Activated CD4-positive, alpha-beta memory T cell treated with anti-CD3 and anti-CD28 coated beads for 36 hours (primary cell): ENCODE measurements at regions not wholly inside any gene's neighbourhood (a gene's known extent, or its start where the extent isn't known, plus 50 kb on each side); places are given as distances from the start of the nearest gene placed in this dataset.

ENCODE experiments used
- CTCF ChIA-PET: fragments of 350-600 bp; sonication (Branson Sonifier 250); formaldehyde crosslinking; loops from one replicate; lab custom pipeline; 2021; ENCODE audit warnings: antibody characterized with exemption, inconsistent platforms; lab: Charles Lee
- POLR2A ChIA-PET: fragments of 350-600 bp; sonication (Branson Sonifier 250); formaldehyde crosslinking; loops from one replicate; lab custom pipeline; 2021; ENCODE audit warnings: antibody characterized with exemption; lab: Charles Lee
- DNase-seq: peaks from one replicate; pipeline ENCODE4 v3.0.0-alpha.2; 2020
- H3K27ac Mint-ChIP-seq: one replicate; pipeline ENCODE4 v1.8.0; 2021; ENCODE audit warnings: mixed read lengths
- H3K27me3 Mint-ChIP-seq: one replicate; pipeline ENCODE4 v1.8.0; 2021; ENCODE audit warnings: mixed read lengths
- H3K36me3 Mint-ChIP-seq: one replicate; pipeline ENCODE4 v1.8.0; 2021; ENCODE audit warnings: mixed read lengths
- H3K4me1 Mint-ChIP-seq: one replicate; pipeline ENCODE4 v1.8.0; 2021; ENCODE audit warnings: low read depth, mixed read lengths
- H3K4me3 Mint-ChIP-seq: one replicate; pipeline ENCODE4 v1.8.0; 2021; ENCODE audit warnings: mild to moderate bottlenecking, mixed read lengths
- H3K9me3 Mint-ChIP-seq: one replicate; pipeline ENCODE4 v1.8.0; 2021; ENCODE audit warnings: mixed read lengths
- intact Hi-C: fragments of 100-400 bp; cut with micrococcal nuclease; formaldehyde crosslinking; loops from one replicate; pipeline ENCODE4 v1.15.1; 2023

- Mint-ChIP-seq H3K4me3 (no peak overlapping the region), H3K27me3 (peaks cover 3% of the 10 kb centered on the region), H3K4me1 (no peaks in the 10 kb centered on the region), H3K27ac (no peak overlapping the region), H3K9me3 (peaks cover 4% of the 10 kb centered on the region), H3K36me3 (no peaks in the 10 kb centered on the region)
- CTCF ChIA-PET = no interaction called here
- no peak for DNase-seq
- POLR2A ChIA-PET = no interaction called here
- intact Hi-C loops = no loop called here
Measured at GRCh38 chr7:156031679-156032478, 219.6 kb upstream of the SHH start.

DNA sequence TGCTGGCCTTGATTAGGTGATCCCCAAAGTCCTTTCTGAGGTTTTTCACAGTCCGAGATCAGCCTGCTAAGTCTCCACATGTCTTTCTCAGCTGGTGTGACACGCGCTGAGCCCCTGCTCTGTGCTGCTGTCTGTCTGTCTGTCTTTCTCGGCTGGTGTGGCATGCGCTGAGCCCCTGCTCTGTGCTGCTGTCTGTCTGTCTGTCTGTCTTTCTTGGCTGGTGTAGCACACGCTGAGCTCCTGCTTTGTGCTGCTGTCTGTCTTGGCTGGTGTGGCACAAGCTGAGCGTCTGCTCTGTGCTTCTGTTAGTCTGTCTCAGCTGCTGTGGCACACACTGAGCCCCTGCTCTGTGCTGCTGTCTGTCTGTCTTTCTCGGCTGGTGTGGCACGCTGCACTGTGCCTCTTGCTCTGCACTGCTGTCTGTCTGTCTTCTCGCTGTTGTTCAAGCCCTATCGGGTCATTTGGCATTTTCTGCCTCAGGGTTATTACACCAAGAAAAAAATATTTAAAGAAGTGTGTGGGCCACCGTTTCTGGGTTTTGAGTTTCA is 217.3 kb upstream of the SHH start:
- DNase-seq = no peak
- CTCF ChIA-PET = no interaction called here
- Mint-ChIP-seq H3K27me3 (peaks cover 3% of the 10 kb centered on the region), H3K4me3 (no peak overlapping the region), H3K9me3 (peaks cover 4% of the 10 kb centered on the region), H3K27ac (no peak overlapping the region), H3K4me1 (no peaks in the 10 kb centered on the region), H3K36me3 (no peaks in the 10 kb centered on the region)
- intact Hi-C loops = no loop called here
- POLR2A ChIA-PET = no interaction called here

- Mint-ChIP-seq H3K27me3 (peaks cover 3% of the 10 kb centered on the region), H3K36me3 (no peaks in the 10 kb centered on the region), H3K9me3 (peaks cover 4% of the 10 kb centered on the region), H3K4me1 (no peaks in the 10 kb centered on the region), H3K4me3 (no peak overlapping the region), H3K27ac (no peak overlapping the region)
- intact Hi-C loops = no loop called here
- DNase-seq = no peak
- POLR2A ChIA-PET = no interaction called here
- CTCF ChIA-PET = no interaction called here
Measured at GRCh38 chr7:156028521-156028920, 216.3 kb upstream of the SHH start.

DNA sequence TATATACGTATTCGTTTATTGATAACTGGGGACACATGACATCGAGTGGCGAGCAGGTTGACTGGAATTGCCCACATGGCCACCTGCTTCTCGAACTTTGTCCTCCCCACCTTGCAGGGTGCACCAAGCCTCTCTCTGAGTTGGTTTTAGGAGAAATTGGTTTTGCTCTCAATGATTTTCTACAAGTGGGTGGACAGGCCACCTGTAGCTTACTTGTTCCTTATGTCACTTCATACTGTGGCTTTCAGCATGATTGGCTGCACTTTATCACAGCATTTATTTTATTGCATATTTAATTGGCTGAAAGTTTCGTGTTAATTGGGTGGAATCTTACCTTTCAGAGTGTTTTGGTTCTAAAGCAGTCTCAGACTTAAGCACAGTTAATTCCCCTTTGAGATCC is 215.6 kb upstream of the SHH start:
- Mint-ChIP-seq H3K4me1 (no peaks in the 10 kb centered on the region), H3K27ac (no peak overlapping the region), H3K36me3 (no peaks in the 10 kb centered on the region), H3K4me3 (no peak overlapping the region), H3K27me3 (peaks cover 3% of the 10 kb centered on the region), H3K9me3 (peaks cover under 1% of the 10 kb centered on the region)
- DNase-seq = no peak
- ChIA-PET POLR2A (no interaction called here), CTCF (no interaction called here)
- intact Hi-C loops = no loop called here

- Mint-ChIP-seq H3K9me3 (no peaks in the 10 kb centered on the region), H3K27ac (no peak overlapping the region), H3K4me3 (no peak overlapping the region), H3K4me1 (no peaks in the 10 kb centered on the region), H3K27me3 (peaks cover 3% of the 10 kb centered on the region), H3K36me3 (no peaks in the 10 kb centered on the region)
- no peak for DNase-seq
- ChIA-PET CTCF (no interaction called here), POLR2A (no interaction called here)
- intact Hi-C loops = no loop called here
Measured at GRCh38 chr7:156026603-156027002, 214.3 kb upstream of the SHH start.

- ChIA-PET POLR2A (no interaction called here), CTCF (no interaction called here)
- Mint-ChIP-seq H3K27me3 (peaks cover 3% of the 10 kb centered on the region), H3K4me1 (no peaks in the 10 kb centered on the region), H3K9me3 (no peaks in the 10 kb centered on the region), H3K4me3 (no peak overlapping the region), H3K27ac (no peak overlapping the region), H3K36me3 (no peaks in the 10 kb centered on the region)
- intact Hi-C loops = no loop called here
- no peak for DNase-seq
Measured at GRCh38 chr7:156026076-156026600, 213.9 kb upstream of the SHH start.

DNA sequence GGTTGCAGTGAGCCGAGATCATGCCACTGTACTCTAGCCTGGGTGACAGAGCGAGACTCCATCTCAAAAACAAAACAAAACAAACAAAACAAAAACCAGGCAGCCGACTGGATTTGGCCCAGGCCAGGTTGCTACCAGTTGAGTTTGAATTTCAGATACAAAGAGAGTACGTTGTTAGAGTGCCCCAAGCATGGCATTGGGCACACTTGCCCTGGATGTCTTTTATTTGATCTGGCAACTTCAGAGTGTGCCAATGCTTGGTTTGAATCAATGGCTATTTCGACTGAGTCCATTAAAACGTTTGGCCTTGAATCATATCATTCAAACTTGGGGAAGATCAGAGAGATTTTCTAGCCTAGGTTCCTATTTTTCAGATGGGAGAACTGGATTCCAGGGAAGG is 213.4 kb upstream of the SHH start:
- H3K4me3 Mint-ChIP-seq = no peak overlapping the region
- no peaks in the 10 kb centered on the region for H3K9me3 Mint-ChIP-seq
- intact Hi-C loops = no loop called here
- H3K27me3 Mint-ChIP-seq = peaks cover 3% of the 10 kb centered on the region
- no peaks in the 10 kb centered on the region for H3K36me3 Mint-ChIP-seq
- ChIA-PET POLR2A (no interaction called here), CTCF (no interaction called here)
- no peak for DNase-seq
- no peaks in the 10 kb centered on the region for H3K4me1 Mint-ChIP-seq
- no peak overlapping the region for H3K27ac Mint-ChIP-seq

GRCh38 chr7:156024201-156024600 is 211.9 kb upstream of the SHH start:
- H3K36me3 Mint-ChIP-seq = no peaks in the 10 kb centered on the region
- ChIA-PET POLR2A (no interaction called here), CTCF (no interaction called here)
- DNase-seq = no peak
- intact Hi-C loops = no loop called here
- no peaks in the 10 kb centered on the region for H3K4me1 Mint-ChIP-seq
- H3K4me3 Mint-ChIP-seq = no peak overlapping the region
- H3K9me3 Mint-ChIP-seq = peaks cover 2% of the 10 kb centered on the region
- peaks cover 3% of the 10 kb centered on the region for H3K27me3 Mint-ChIP-seq
- no peak overlapping the region for H3K27ac Mint-ChIP-seq

- H3K36me3 Mint-ChIP-seq = no peaks in the 10 kb centered on the region
- ChIA-PET POLR2A (no interaction called here), CTCF (interaction anchor here (0.6 kb wide), 1 partner anchor 62 kb away, joined by 3 read pairs; no protein-coding TSS in a partner anchor)
- no peaks in the 10 kb centered on the region for H3K4me1 Mint-ChIP-seq
- DNase-seq = no peak
- no peak overlapping the region for H3K27ac Mint-ChIP-seq
- peaks cover 2% of the 10 kb centered on the region for H3K9me3 Mint-ChIP-seq
- no peaks in the 10 kb centered on the region for H3K27me3 Mint-ChIP-seq
- H3K4me3 Mint-ChIP-seq = no peak overlapping the region
- intact Hi-C loops = no loop called here
Measured at GRCh38 chr7:156022483-156023459, 210.5 kb upstream of the SHH start.

DNA sequence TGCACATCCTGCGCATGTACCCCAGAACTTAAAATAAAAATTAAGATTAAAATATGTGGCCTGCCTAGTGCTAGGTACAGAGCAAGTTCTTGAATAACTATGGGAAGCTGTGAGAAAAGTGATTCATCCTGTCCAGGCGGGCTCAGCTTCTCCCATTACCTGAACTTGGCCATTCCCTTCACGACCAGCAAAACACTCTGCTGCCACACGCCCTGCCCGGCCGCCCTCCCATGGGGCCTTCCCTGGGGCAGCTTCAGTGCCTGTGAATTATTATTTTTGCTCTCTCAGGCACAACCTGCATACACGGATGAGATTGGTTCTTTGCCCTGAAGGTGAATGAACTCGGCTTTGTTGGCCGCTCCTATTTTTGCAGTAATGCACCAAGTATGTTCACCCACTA is 209.2 kb upstream of the SHH start:
- intact Hi-C loops = no loop called here
- Mint-ChIP-seq H3K27me3 (no peaks in the 10 kb centered on the region), H3K36me3 (no peaks in the 10 kb centered on the region), H3K4me3 (no peak overlapping the region), H3K9me3 (peaks cover 2% of the 10 kb centered on the region), H3K4me1 (no peaks in the 10 kb centered on the region), H3K27ac (no peak overlapping the region)
- ChIA-PET POLR2A (no interaction called here), CTCF (no interaction called here)
- DNase-seq = no peak

DNA sequence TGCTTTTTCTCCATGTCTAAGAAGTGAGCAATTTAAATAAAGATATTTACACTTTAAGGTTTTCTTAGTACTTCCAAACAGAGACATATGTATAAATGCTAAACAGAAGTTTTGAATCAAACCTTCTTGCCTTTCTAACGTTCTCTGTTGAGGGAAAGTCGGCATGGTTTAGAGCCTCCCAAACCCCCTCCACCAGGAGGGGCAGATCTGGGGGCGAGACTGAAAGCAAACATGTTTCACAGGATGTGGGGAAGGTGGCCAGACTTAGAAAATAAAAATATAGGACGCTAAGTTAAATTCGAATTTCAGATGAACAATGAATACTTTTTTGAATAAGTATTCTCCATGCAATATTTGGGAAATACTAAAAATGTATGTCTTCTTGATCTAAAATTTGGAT is 208.3 kb upstream of the SHH start:
- DNase-seq = no peak
- no peak overlapping the region for H3K27ac Mint-ChIP-seq
- no peaks in the 10 kb centered on the region for H3K36me3 Mint-ChIP-seq
- CTCF ChIA-PET = no interaction called here
- H3K4me3 Mint-ChIP-seq = no peak overlapping the region
- POLR2A ChIA-PET = no interaction called here
- H3K4me1 Mint-ChIP-seq = no peaks in the 10 kb centered on the region
- H3K27me3 Mint-ChIP-seq = no peaks in the 10 kb centered on the region
- peaks cover 2% of the 10 kb centered on the region for H3K9me3 Mint-ChIP-seq
- intact Hi-C loops = no loop called here
